SK-N-SH treated with all-trans-retinoic acid at 6 μM for 48 hours (cell line): ENCODE measurements at regions not wholly inside any gene's neighbourhood (a gene's known extent, or its start where the extent isn't known, plus 50 kb on each side); places are given as distances from the start of the nearest gene placed in this dataset.

Experiments used
- ARNTL ChIP-seq: fragments of 450-650 bp; formaldehyde crosslinking; IDR thresholded peaks from 2 replicates; pipeline ENCODE4 v1.5.0; 2020; ENCODE audit warnings: low read depth, mild to moderate bottlenecking, moderate library complexity, borderline replicate concordance
- OSR1 ChIP-seq: fragments of 250-450 bp; sonication (Bioruptor Pico); IDR thresholded peaks from 2 replicates; pipeline ENCODE4 v1.8.0; 2022; ENCODE audit warnings: moderate library complexity, mild to moderate bottlenecking, inconsistent platforms
- ZFP3 ChIP-seq: fragments of 250-450 bp; sonication (Bioruptor Pico); IDR thresholded peaks from 2 replicates; pipeline ENCODE4 v1.5.0; 2020; ENCODE audit warnings: mild to moderate bottlenecking, moderate library complexity
- TF ChIP-seq, protein P1 (sequence below): fragments of 250-450 bp; sonication (Bioruptor Pico); IDR thresholded peaks from 2 replicates; pipeline ENCODE4 v1.5.0; 2020; ENCODE audit warnings: mild to moderate bottlenecking, moderate library complexity

DNA sequence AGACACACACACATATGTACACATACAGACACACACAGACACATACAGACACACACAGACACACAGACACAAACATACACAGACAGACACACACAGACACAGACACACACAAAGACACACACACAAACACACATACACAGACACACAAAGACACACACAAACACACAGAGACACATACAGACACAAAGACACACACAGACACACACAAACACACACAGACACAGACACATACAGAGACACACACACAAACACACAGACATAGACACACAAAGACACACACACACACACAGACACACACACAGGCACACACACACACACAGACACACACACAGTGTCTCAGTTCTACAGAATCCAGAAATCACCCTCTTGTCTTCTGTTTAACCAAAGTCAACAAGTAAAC is 280.7 kb downstream of the ASMT start:
- no peak for TF ChIP-seq ZFP3 (CRISPR knock-in tag)
- no peak for TF ChIP-seq ARNTL (CRISPR knock-in tag)
- TF ChIP-seq, protein P1, sequence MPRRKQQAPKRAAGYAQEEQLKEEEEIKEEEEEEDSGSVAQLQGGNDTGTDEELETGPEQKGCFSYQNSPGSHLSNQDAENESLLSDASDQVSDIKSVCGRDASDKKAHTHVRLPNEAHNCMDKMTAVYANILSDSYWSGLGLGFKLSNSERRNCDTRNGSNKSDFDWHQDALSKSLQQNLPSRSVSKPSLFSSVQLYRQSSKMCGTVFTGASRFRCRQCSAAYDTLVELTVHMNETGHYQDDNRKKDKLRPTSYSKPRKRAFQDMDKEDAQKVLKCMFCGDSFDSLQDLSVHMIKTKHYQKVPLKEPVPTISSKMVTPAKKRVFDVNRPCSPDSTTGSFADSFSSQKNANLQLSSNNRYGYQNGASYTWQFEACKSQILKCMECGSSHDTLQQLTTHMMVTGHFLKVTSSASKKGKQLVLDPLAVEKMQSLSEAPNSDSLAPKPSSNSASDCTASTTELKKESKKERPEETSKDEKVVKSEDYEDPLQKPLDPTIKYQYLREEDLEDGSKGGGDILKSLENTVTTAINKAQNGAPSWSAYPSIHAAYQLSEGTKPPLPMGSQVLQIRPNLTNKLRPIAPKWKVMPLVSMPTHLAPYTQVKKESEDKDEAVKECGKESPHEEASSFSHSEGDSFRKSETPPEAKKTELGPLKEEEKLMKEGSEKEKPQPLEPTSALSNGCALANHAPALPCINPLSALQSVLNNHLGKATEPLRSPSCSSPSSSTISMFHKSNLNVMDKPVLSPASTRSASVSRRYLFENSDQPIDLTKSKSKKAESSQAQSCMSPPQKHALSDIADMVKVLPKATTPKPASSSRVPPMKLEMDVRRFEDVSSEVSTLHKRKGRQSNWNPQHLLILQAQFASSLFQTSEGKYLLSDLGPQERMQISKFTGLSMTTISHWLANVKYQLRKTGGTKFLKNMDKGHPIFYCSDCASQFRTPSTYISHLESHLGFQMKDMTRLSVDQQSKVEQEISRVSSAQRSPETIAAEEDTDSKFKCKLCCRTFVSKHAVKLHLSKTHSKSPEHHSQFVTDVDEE, result no peak
- TF ChIP-seq OSR1 (CRISPR knock-in tag), result no peak
